Esophagus muscularis mucosa (tissue), 2 donors: ENCODE measurements at regions not wholly inside any gene's neighbourhood (a gene's known extent, or its start where the extent isn't known, plus 50 kb on each side); places are given as distances from the start of the nearest gene placed in this dataset.

Source experiments
- POLR2A ChIP-seq: fragments of 450-650 bp; IDR thresholded peaks from one replicate; pipeline ENCODE4 v1.6.1; 2017; ENCODE audit warnings: antibody characterized with exemption, moderate library complexity, mild to moderate bottlenecking, low read depth
- POLR2AphosphoS5 ChIP-seq, 2 donors: sonication (generic); formaldehyde crosslinking; IDR thresholded peaks; one replicate each; pipeline ENCODE4 v1.6.1; 2017; ENCODE audit warnings: antibody characterized with exemption in 2 of 2

DNA sequence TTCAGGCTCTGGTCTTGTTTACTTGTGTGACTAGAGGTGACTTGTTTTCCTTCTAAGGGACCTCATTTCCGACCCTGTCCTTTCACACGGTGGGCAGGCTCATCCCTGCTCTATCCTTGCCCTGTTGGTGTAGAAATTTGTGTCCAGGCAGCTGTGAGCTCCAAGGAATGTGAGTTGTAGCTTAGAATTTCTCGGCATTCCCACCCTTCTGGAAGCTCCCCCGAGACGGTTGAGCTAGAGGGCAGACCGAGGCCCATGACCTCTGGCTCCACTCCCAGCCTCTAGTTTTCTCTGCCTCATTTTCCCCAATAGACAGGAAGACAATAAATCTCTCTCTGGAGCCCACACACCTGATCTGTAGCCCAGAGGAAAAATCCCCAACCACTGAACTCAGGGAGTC, 100.9 kb downstream of the NAV1 start:
- TF ChIP-seq POLR2AphosphoS5 (IDR thresholded peaks at IDR 0.05) (no peak), POLR2A (no peak)
